ENCODE measurements at regions not wholly inside any gene's neighbourhood (a gene's known extent, or its start where the extent isn't known, plus 50 kb on each side); places are given as distances from the start of the nearest gene placed in this dataset.

DNA sequence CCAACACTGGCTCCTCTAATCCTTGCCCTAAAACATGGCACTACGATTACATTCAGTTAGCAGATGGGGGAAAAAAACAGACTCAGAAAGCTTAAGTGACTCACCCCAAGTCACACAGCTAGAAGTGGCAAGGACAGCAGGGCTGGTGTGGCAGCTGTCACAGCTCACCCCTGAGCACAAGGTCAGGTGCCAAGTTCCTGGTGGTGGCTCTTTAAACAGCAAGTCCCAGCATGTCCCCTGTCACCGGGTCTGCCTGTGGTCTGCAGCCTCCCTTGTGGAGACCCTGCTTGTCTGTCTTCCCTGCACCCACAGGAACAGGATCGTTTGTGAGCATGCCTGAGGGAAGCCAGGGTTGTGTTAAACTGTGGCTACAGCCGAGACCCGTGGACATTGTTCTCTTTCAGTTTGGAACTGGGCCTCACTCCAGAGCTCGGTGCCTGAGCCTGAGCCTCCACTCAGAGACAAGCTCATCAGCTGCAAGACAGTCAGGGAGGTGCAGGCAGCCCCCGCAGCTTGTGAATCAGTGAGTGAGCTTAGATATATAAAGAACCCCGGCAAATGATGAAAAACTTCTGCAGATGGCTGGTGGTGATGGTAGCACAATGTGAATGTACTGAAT lies 260.8 kb downstream of the BCOR start:
- TF ChIP-seq EZH2phosphoT487 (IDR thresholded peaks at IDR 0.05; ENCODE audit: insufficient read depth, low read depth) (no peak), EZH2 (IDR thresholded peaks at IDR 0.05; ENCODE audit: insufficient read depth, poor library complexity, severe bottlenecking) (no peak)
